Muscle layer of duodenum (tissue), 2 donors: ENCODE measurements at regions not wholly inside any gene's neighbourhood (a gene's known extent, or its start where the extent isn't known, plus 50 kb on each side); places are given as distances from the start of the nearest gene placed in this dataset.
A peak's percentile ranks its signal among the peaks of the same experiment; 100 is the strongest.

Source experiments
- H3K27ac ChIP-seq: one replicate; pipeline ENCODE4 v1.7.0; 2013; ENCODE audit warnings: mild to moderate bottlenecking, low read length
- H3K27me3 ChIP-seq: one replicate; pipeline ENCODE4 v1.7.0; 2013; ENCODE audit warnings: low read depth, mild to moderate bottlenecking, control low read depth, low read length
- H3K36me3 ChIP-seq, 2 donors: one replicate each; pipeline ENCODE4 v1.7.0; 2013; ENCODE audit warnings: low read length in 2 of 2, control low read depth in 1 of 2, mild to moderate bottlenecking in 1 of 2; ENCODE audit not compliant: insufficient read depth in 2 of 2, control insufficient read depth in 1 of 2
- H3K4me1 ChIP-seq, 2 donors: one replicate each; pipeline ENCODE4 v1.7.0; 2013; ENCODE audit warnings: low read length in 2 of 2, mild to moderate bottlenecking in 2 of 2, control low read depth in 1 of 2, moderate library complexity in 1 of 2; ENCODE audit not compliant: insufficient read depth in 2 of 2, control insufficient read depth in 1 of 2
- H3K4me3 ChIP-seq, 2 donors: one replicate each; pipeline ENCODE4 v1.7.0; 2013; ENCODE audit warnings: low read length in 2 of 2, low read depth in 1 of 2, mild to moderate bottlenecking in 1 of 2
- H3K9me3 ChIP-seq, 2 donors: one replicate each; pipeline ENCODE4 v1.7.0; 2013; ENCODE audit warnings: low read length in 2 of 2, control low read depth in 1 of 2, mild to moderate bottlenecking in 1 of 2; ENCODE audit not compliant: control insufficient read depth in 1 of 2
- donor health status: healthy.

DNA sequence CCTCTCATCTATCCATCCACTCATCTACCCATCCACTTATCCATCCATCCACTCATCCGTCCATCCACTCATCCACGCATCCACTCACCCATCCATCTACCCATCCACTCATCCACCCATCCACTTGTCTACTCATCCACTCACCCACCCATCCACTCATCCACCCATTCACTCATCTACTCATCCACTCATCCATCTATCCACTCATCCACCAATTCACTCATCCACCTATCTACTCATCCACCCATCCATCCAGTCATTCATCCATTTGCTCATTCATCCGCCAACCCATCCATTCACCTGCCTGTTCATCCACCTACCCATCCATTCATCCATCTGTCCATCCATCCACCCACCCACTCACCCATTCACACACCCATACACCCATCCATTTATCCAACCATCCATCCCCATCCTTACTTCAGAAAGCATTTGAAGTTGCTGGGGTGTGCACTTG, 329.6 kb downstream of the SEC14L1 start:
- Histone ChIP-seq H3K27me3 (no peaks in the 10 kb centered on the region), H3K4me3 (no peak overlapping the region), H3K9me3 (no peaks in the 10 kb centered on the region), H3K27ac (no peak overlapping the region), H3K4me1 (peaks cover 49 to 72% of the 10 kb centered on the region in 2 donors), H3K36me3 (no peaks in the 10 kb centered on the region)

DNA sequence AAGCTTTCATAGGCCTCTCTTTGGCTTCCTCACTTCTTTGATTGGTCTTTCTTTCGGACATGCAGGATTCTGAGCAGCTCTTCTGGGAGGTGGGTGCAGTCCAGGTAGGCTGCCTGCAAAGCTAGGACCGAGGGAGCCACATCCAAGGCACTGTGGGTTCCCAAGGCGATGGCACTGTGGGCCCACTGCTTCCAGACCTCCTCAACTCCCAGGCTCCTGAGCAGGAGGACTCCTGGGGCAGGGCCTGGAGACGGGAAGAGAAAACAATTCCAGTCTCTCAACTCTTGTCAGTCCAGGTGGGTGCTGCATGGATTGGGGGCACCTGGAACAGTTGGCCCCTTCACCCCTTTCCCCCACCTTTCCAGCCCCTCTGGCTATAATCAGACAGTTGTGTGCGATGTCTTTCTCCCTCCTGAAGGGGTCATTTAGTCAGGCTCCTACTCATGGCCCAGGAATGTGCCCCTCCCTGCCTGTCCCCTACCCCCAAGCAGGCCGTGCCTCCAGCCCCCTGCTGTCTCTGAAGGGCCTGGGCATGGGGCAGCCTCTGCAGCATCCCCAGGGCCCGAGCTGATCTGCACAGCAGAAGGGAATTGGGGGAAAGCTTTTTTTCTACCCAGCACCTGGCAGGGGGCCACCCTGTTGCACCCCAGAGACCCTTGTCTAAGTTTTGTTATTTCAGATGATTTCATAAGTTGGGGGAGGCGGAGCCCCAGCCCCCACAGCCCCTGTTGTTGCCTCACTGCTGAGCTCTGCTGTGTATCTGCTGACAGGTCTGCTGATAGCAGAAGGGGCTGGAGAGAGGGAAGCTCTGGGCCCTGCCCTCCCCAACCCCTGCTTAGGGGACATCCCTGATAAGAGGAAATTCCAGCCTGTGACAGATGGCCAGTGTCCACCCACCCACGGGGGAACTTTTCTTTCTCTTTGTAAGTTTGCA, 330.3 kb downstream of the SEC14L1 start:
- Histone ChIP-seq H3K36me3 (no peaks in the 10 kb centered on the region), H3K9me3 (no peaks in the 10 kb centered on the region), H3K4me1 (peaks cover 49 to 72% of the 10 kb centered on the region in 2 donors), H3K4me3 (no peak overlapping the region), H3K27me3 (no peaks in the 10 kb centered on the region), H3K27ac (peak overlapping the region; percentile 80)

- Histone ChIP-seq H3K4me1 (peaks cover 46 to 71% of the 10 kb centered on the region in 2 donors), H3K4me3 (peak overlapping the region; percentile 10 to 35)
Observed at GRCh38 chr17:77471984-77472461, 331.3 kb downstream of the SEC14L1 start.

GRCh38 chr17:77472468-77473310, 331.9 kb downstream of the SEC14L1 start:
- Histone ChIP-seq H3K27ac (peak overlapping the region; percentile 80), H3K9me3 (no peaks in the 10 kb centered on the region), H3K27me3 (no peaks in the 10 kb centered on the region), H3K36me3 (no peaks in the 10 kb centered on the region), H3K4me3 (peak overlapping the region; percentile 10 to 35), H3K4me1 (peaks cover 49 to 68% of the 10 kb centered on the region in 2 donors)

More at GRCh38 chr17:77471984-77472461, 331.3 kb downstream of the SEC14L1 start:
- no peaks in the 10 kb centered on the region for H3K27me3 ChIP-seq
- peak overlapping the region; percentile 80 for H3K27ac ChIP-seq
- no peaks in the 10 kb centered on the region for H3K9me3 ChIP-seq
- no peaks in the 10 kb centered on the region for H3K36me3 ChIP-seq

DNA sequence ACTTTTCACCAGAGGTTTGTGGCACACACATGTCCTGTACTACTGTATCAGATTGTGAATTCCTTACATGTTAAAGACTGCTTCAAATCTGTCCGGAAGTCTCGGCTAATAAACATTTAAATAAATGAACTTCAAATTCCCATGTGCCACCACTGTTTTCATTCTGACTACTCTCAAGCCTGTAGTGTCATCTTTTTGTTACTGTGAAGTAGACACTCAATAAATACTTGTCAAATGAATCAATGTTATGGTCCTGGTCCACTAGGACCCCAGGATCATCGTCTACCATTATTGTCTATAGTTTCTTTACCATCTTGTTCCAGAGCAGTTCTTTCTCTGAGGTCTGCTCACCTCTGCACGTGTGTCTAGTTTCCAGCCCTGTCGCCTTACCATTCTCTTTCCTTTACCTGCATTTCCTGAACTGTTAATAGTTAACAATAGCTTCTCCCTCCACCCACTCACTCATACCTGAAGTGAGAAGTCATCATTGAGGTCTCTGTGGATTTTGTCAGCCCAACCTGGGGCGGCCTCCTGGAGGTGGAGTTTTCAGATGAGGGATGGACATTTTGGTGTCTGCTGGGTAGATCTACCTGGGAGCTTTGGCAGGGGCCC, 333.0 kb downstream of the SEC14L1 start:
- Histone ChIP-seq H3K4me1 (peaks cover 51 to 76% of the 10 kb centered on the region in 2 donors), H3K4me3 (no peak overlapping the region), H3K27ac (peak overlapping the region; percentile 80), H3K9me3 (no peaks in the 10 kb centered on the region), H3K36me3 (no peaks in the 10 kb centered on the region), H3K27me3 (no peaks in the 10 kb centered on the region)

- Histone ChIP-seq H3K4me1 (peaks cover 51 to 83% of the 10 kb centered on the region in 2 donors), H3K36me3 (no peaks in the 10 kb centered on the region), H3K27ac (peak overlapping the region; percentile 1), H3K4me3 (no peak overlapping the region), H3K27me3 (no peaks in the 10 kb centered on the region), H3K9me3 (no peaks in the 10 kb centered on the region)
Observed at GRCh38 chr17:77474292-77474988, 333.7 kb downstream of the SEC14L1 start.

- H3K4me3 ChIP-seq = no peak overlapping the region
- H3K36me3 ChIP-seq = no peaks in the 10 kb centered on the region
- peak overlapping the region; percentile 70 for H3K27ac ChIP-seq
- no peaks in the 10 kb centered on the region for H3K9me3 ChIP-seq
- peaks cover 56 to 92% of the 10 kb centered on the region in 2 donors for H3K4me1 ChIP-seq
- H3K27me3 ChIP-seq = no peaks in the 10 kb centered on the region
Observed at GRCh38 chr17:77475016-77475976, 334.5 kb downstream of the SEC14L1 start.

GRCh38 chr17:77476006-77476405, 335.2 kb downstream of the SEC14L1 start:
- Histone ChIP-seq H3K9me3 (no peaks in the 10 kb centered on the region), H3K4me1 (peaks cover 50 to 92% of the 10 kb centered on the region in 2 donors), H3K4me3 (no peak overlapping the region), H3K27ac (peak overlapping the region; percentile 70), H3K27me3 (no peaks in the 10 kb centered on the region), H3K36me3 (no peaks in the 10 kb centered on the region)

- no peaks in the 10 kb centered on the region for H3K36me3 ChIP-seq
- H3K27ac ChIP-seq = peak overlapping the region; percentile 70
- peaks cover 45 to 92% of the 10 kb centered on the region in 2 donors for H3K4me1 ChIP-seq
- no peaks in the 10 kb centered on the region for H3K27me3 ChIP-seq
- no peak overlapping the region for H3K4me3 ChIP-seq
- H3K9me3 ChIP-seq = no peaks in the 10 kb centered on the region
Observed at GRCh38 chr17:77476498-77476897, 335.7 kb downstream of the SEC14L1 start.
